Endothelial cell of umbilical vein (primary cell): ENCODE measurements at regions not wholly inside any gene's neighbourhood (a gene's known extent, or its start where the extent isn't known, plus 50 kb on each side); places are given as distances from the start of the nearest gene placed in this dataset.

ENCODE experiments used
- BruUV-seq: library from RNA; stranded (reverse); fragments of 400-500 nt; replicated peaks from 2 replicates; lab custom pipeline; 2021; lab: Mats Ljungman, UMichigan
- CTCF ChIA-PET: fragments of 300-600, 350-600 bp; sonication (Branson Sonifier 250); formaldehyde crosslinking; loops from one replicate; lab custom pipeline; 2021; ENCODE audit warnings: antibody characterized with exemption, inconsistent platforms; lab: Charles Lee
- POLR2A ChIA-PET: fragments of 300-600, 350-600 bp; sonication (Branson Sonifier 250); formaldehyde crosslinking; loops from one replicate; lab custom pipeline; 2021; ENCODE audit warnings: antibody characterized with exemption, inconsistent platforms; lab: Charles Lee
- DNase-seq: peaks from one replicate; pipeline ENCODE4 v3.0.0-alpha.2; 2011; ENCODE audit warnings: low read depth, low spot score
- FAIRE-seq: peaks from 2 replicates; lab custom pipeline; 2011; peaks lifted over from hg19 to GRCh38; lab: Jason Lieb, UNC
- H2AFZ ChIP-seq: 2 replicates; pipeline ENCODE4 v1.6.0; 2012; ENCODE audit warnings: low read depth, low read length, control low read depth, inconsistent platforms
- H3K27ac ChIP-seq: 2 replicates; pipeline ENCODE4 v1.5.1; 2011; ENCODE audit warnings: low read depth, mild to moderate bottlenecking, control low read depth, low read length, moderate library complexity; ENCODE audit not compliant: insufficient read depth
- H3K27me3 ChIP-seq, 2 experiments: 2 replicates each; pipeline versions ENCODE4 v1.6.0 to v1.6.1; 2011; ENCODE audit warnings: low read length in 2 of 2, mixed read lengths in 1 of 2; ENCODE audit not compliant: control insufficient read depth in 2 of 2, insufficient read depth in 2 of 2
- H3K36me3 ChIP-seq, 2 experiments: 2 replicates in 1 of 2; 3 replicates in 1 of 2; pipeline ENCODE4 v1.5.1; 2011; ENCODE audit warnings: low read length in 2 of 2, mild to moderate bottlenecking in 1 of 2, moderate library complexity in 1 of 2; ENCODE audit not compliant: control insufficient read depth in 2 of 2, insufficient read depth in 2 of 2; ENCODE audit errors: extremely low read depth in 1 of 2
- H3K4me1 ChIP-seq: 3 replicates; pipeline ENCODE4 v1.5.1; 2011; ENCODE audit warnings: mild to moderate bottlenecking, low read length; ENCODE audit not compliant: control insufficient read depth, insufficient read depth; ENCODE audit errors: extremely low read depth
- H3K4me2 ChIP-seq: 2 replicates; pipeline ENCODE4 v1.6.1; 2011; ENCODE audit warnings: low read length, control low read depth, mixed read lengths; ENCODE audit not compliant: insufficient read depth
- H3K4me3 ChIP-seq, 3 experiments: fragments of 200-600 bp in 1 of 3; sonication (generic), shearing (Covaris generic) in 1 of 3; replicated peaks in 1 of 3; 2 replicates each; pipeline ENCODE4 v1.5.1; 2011 to 2016; ENCODE audit warnings: control low read depth in 3 of 3, low read length in 3 of 3, mild to moderate bottlenecking in 2 of 3, inconsistent platforms in 1 of 3, low read depth in 1 of 3, moderate library complexity in 1 of 3; ENCODE audit not compliant: insufficient read depth in 1 of 3
- H3K79me2 ChIP-seq: 2 replicates; pipeline ENCODE4 v1.6.0; 2012; ENCODE audit warnings: low read length, inconsistent platforms; ENCODE audit not compliant: control insufficient read depth, insufficient read depth
- H3K9ac ChIP-seq: replicated peaks from 2 replicates; pipeline ENCODE3; 2011; ENCODE audit warnings: low read length, control low read depth; ENCODE audit not compliant: insufficient read depth; ENCODE audit errors: extremely low read depth
- H3K9me1 ChIP-seq: replicated peaks from 3 replicates; pipeline ENCODE4 v1.6.0; 2011; ENCODE audit warnings: mild to moderate bottlenecking, low read length; ENCODE audit not compliant: control insufficient read depth, insufficient read depth; ENCODE audit errors: extremely low read depth
- H3K9me3 ChIP-seq: replicated peaks from 2 replicates; pipeline ENCODE4 v1.5.1; 2012; ENCODE audit warnings: low read length, inconsistent platforms; ENCODE audit not compliant: control insufficient read depth, insufficient read depth
- H4K20me1 ChIP-seq: replicated peaks from 2 replicates; pipeline ENCODE3; 2011; ENCODE audit warnings: mild to moderate bottlenecking, low read length; ENCODE audit not compliant: control insufficient read depth, insufficient read depth; ENCODE audit errors: extremely low read depth
- CTCF ChIP-seq, 2 donors: IDR thresholded peaks; 1 replicate in 1 of 2; 2 replicates in 1 of 2; pipeline ENCODE4 v1.5.1; 2011; ENCODE audit warnings: low read length in 2 of 2, mild to moderate bottlenecking in 2 of 2, moderate library complexity in 2 of 2, control low read depth in 1 of 2, inconsistent platforms in 1 of 2, low read depth in 1 of 2; ENCODE audit not compliant: insufficient read depth in 1 of 2; ENCODE audit errors: extremely low read depth in 1 of 2
- EZH2 ChIP-seq: IDR thresholded peaks from 2 replicates; pipeline ENCODE4 v1.6.1; 2012; ENCODE audit warnings: borderline replicate concordance, low read depth, mild to moderate bottlenecking, moderate library complexity, low read length, inconsistent platforms; ENCODE audit not compliant: severe bottlenecking
- FOS ChIP-seq: IDR thresholded peaks from 2 replicates; pipeline ENCODE4 v1.6.1; 2011; ENCODE audit warnings: mild to moderate bottlenecking, low read length, moderate library complexity, borderline replicate concordance; ENCODE audit not compliant: insufficient read depth
- GATA2 ChIP-seq: IDR thresholded peaks from 2 replicates; pipeline ENCODE4 v1.7.0; 2011; ENCODE audit warnings: low read depth, mild to moderate bottlenecking, moderate library complexity, mixed read lengths, low read length; ENCODE audit not compliant: insufficient read length, insufficient read depth
- JUN ChIP-seq: IDR thresholded peaks from 2 replicates; pipeline ENCODE4 v1.6.1; 2011; ENCODE audit warnings: borderline replicate concordance, low read depth; ENCODE audit not compliant: insufficient read length, insufficient read depth
- MAX ChIP-seq: IDR thresholded peaks from 2 replicates; pipeline ENCODE4 v1.6.1; 2011; ENCODE audit not compliant: insufficient read depth, insufficient read length
- MYC ChIP-seq: IDR thresholded peaks from one replicate; pipeline ENCODE4 v1.6.1; 2011; ENCODE audit warnings: mild to moderate bottlenecking, low read depth, low read length
- POLR2A ChIP-seq: IDR thresholded peaks from 2 replicates; pipeline ENCODE4 v1.6.1; 2012; ENCODE audit warnings: low read depth, mild to moderate bottlenecking, control low read depth, low read length
- POLR2AphosphoS5 ChIP-seq: IDR thresholded peaks from 2 replicates; pipeline ENCODE4 v1.6.1; 2012; ENCODE audit warnings: low read depth, mild to moderate bottlenecking, control low read depth, low read length, moderate library complexity; ENCODE audit not compliant: insufficient read depth
- dilution Hi-C: fragments of 300-500 bp; cut with MboI; formaldehyde crosslinking; loops from one replicate; pipeline ENCODE4 v1.15.0; 2019; ENCODE audit warnings: low sequenced_read_pairs; ENCODE audit not compliant: extremely low pct_ligation_motif_present
- intact Hi-C: fragments of 100-400 bp; cut with micrococcal nuclease; formaldehyde crosslinking; loops from one replicate; pipeline ENCODE4 v1.10.0; 2022

GRCh38 chr12:19810213-19810612 is 370.9 kb downstream of the AEBP2 start:
- H3K79me2 ChIP-seq = no peaks in the 10 kb centered on the region
- TF ChIP-seq MAX (no peak), JUN (no peak), MYC (no peak), POLR2AphosphoS5 (no peak), GATA2 (no peak), CTCF (IDR thresholded peaks at IDR 0.05; ENCODE audit: extremely low read depth in 1 of 2, insufficient read depth in 1 of 2, low read depth in 1 of 2, low read length in 2 of 2) (no peak), FOS (no peak), POLR2A (no peak), EZH2 (no peak)
- H3K9me3 ChIP-seq = no peaks in the 10 kb centered on the region
- H3K9ac ChIP-seq = no peak overlapping the region
- H3K4me2 ChIP-seq = no peak overlapping the region
- dilution Hi-C loops (no loop called here), intact Hi-C loops (no loop called here)
- H4K20me1 ChIP-seq = no peaks in the 10 kb centered on the region
- no peaks in the 10 kb centered on the region for H3K36me3 ChIP-seq
- no peaks in the 10 kb centered on the region for H3K9me1 ChIP-seq
- H3K4me3 ChIP-seq = no peak overlapping the region
- no TSS peak for BruUV-seq
- no peak overlapping the region for H2AFZ ChIP-seq
- FAIRE-seq (no peak), DNase-seq (peak; percentile 37)
- CTCF ChIA-PET = no interaction called here
- no peaks in the 10 kb centered on the region for H3K4me1 ChIP-seq
- no peak overlapping the region for H3K27ac ChIP-seq
- POLR2A ChIA-PET = no interaction called here
- H3K27me3 ChIP-seq = no peaks in the 10 kb centered on the region
